Lower lobe of right lung (tissue), 2 donors: ENCODE measurements at regions not wholly inside any gene's neighbourhood (a gene's known extent, or its start where the extent isn't known, plus 50 kb on each side); places are given as distances from the start of the nearest gene placed in this dataset.

Source experiments
- ATAC-seq, 2 donors: fragments of 200-7000 bp; cut with Tn5 transposase; one replicate each; pipeline ENCODE4 v1.9.1; 2020 to 2022; ENCODE audit warnings: mild to moderate bottlenecking in 2 of 2, moderate library complexity in 2 of 2
- DNase-seq: peaks from one replicate; pipeline ENCODE4 v3.0.0-alpha.2; 2020
- H3K27ac ChIP-seq: fragments of 200-600 bp; one replicate; pipeline ENCODE4 v1.8.0; 2022
- H3K27me3 ChIP-seq: fragments of 200-600 bp; one replicate; pipeline ENCODE4 v1.8.0; 2022; ENCODE audit warnings: low read depth
- H3K36me3 ChIP-seq: fragments of 200-600 bp; one replicate; pipeline ENCODE4 v1.8.0; 2022; ENCODE audit warnings: mild to moderate bottlenecking
- H3K4me1 ChIP-seq: fragments of 200-600 bp; one replicate; pipeline ENCODE4 v1.8.0; 2022
- H3K4me3 ChIP-seq: fragments of 200-600 bp; one replicate; pipeline ENCODE4 v1.8.0; 2022; ENCODE audit warnings: mild to moderate bottlenecking
- H3K9me3 ChIP-seq: fragments of 200-600 bp; one replicate; pipeline ENCODE4 v1.8.0; 2022
- CTCF ChIP-seq: fragments of 200-600 bp; IDR thresholded peaks from one replicate; pipeline ENCODE4 v1.8.0; 2022; ENCODE audit warnings: antibody characterized with exemption, mild to moderate bottlenecking
- intact Hi-C: fragments of 100-400 bp; cut with DNase I; formaldehyde crosslinking; loops from one replicate; pipeline ENCODE4 v1.11.0; 2022
- donor health status: DM: no; HTN: yes; CAD: no; lungs with severe emphysema.

- Histone ChIP-seq H3K4me3 (no peak overlapping the region), H3K9me3 (no peaks in the 10 kb centered on the region), H3K4me1 (no peaks in the 10 kb centered on the region), H3K36me3 (no peaks in the 10 kb centered on the region), H3K27me3 (no peaks in the 10 kb centered on the region), H3K27ac (no peak overlapping the region)
- intact Hi-C loops = no loop called here
- DNase-seq (no peak), ATAC-seq (no peak)
- no peak for TF ChIP-seq CTCF
Measured at GRCh38 chr7:3128857-3129490, 85.3 kb upstream of the CARD11 start.

- ATAC-seq (no peak), DNase-seq (no peak)
- Histone ChIP-seq H3K4me3 (no peak overlapping the region), H3K27me3 (no peaks in the 10 kb centered on the region), H3K4me1 (no peaks in the 10 kb centered on the region), H3K36me3 (no peaks in the 10 kb centered on the region), H3K9me3 (no peaks in the 10 kb centered on the region), H3K27ac (no peak overlapping the region)
- intact Hi-C loops = no loop called here
- TF ChIP-seq CTCF = no peak
Measured at GRCh38 chr7:3133811-3134385, 90.2 kb upstream of the CARD11 start.

GRCh38 chr7:3134745-3135144, 91.1 kb upstream of the CARD11 start:
- no peak for TF ChIP-seq CTCF
- ATAC-seq = no peak

GRCh38 chr7:3135626-3136025, 92.0 kb upstream of the CARD11 start:
- DNase-seq (no peak), ATAC-seq (no peak)
- no peaks in the 10 kb centered on the region for H3K9me3 ChIP-seq
- H3K27me3 ChIP-seq = no peaks in the 10 kb centered on the region
- H3K36me3 ChIP-seq = no peaks in the 10 kb centered on the region
- intact Hi-C loops = no loop called here
- no peak for TF ChIP-seq CTCF
- no peak overlapping the region for H3K4me3 ChIP-seq
- H3K27ac ChIP-seq = no peak overlapping the region
- no peaks in the 10 kb centered on the region for H3K4me1 ChIP-seq

More at GRCh38 chr7:3134745-3135144, 91.1 kb upstream of the CARD11 start:
- Histone ChIP-seq H3K4me3 (no peak overlapping the region), H3K9me3 (no peaks in the 10 kb centered on the region), H3K27ac (no peak overlapping the region), H3K27me3 (no peaks in the 10 kb centered on the region), H3K4me1 (no peaks in the 10 kb centered on the region), H3K36me3 (no peaks in the 10 kb centered on the region)
- no peak for DNase-seq
- intact Hi-C loops = no loop called here

- H3K36me3 ChIP-seq = no peaks in the 10 kb centered on the region
- no peak for TF ChIP-seq CTCF
- DNase-seq = no peak
- no peak for ATAC-seq
- H3K27me3 ChIP-seq = no peaks in the 10 kb centered on the region
- no peak overlapping the region for H3K4me3 ChIP-seq
- intact Hi-C loops = no loop called here
- no peaks in the 10 kb centered on the region for H3K4me1 ChIP-seq
- no peaks in the 10 kb centered on the region for H3K9me3 ChIP-seq
- no peak overlapping the region for H3K27ac ChIP-seq
Measured at GRCh38 chr7:3138206-3138605, 94.5 kb upstream of the CARD11 start.
